ENCODE measurements at regions not wholly inside any gene's neighbourhood (a gene's known extent, or its start where the extent isn't known, plus 50 kb on each side); places are given as distances from the start of the nearest gene placed in this dataset.
"Not testable (repeated sequence)": the region's sequence is repeated elsewhere in the genome, so short reads cannot be mapped to it uniquely, and the experiment has no call there.

DNA sequence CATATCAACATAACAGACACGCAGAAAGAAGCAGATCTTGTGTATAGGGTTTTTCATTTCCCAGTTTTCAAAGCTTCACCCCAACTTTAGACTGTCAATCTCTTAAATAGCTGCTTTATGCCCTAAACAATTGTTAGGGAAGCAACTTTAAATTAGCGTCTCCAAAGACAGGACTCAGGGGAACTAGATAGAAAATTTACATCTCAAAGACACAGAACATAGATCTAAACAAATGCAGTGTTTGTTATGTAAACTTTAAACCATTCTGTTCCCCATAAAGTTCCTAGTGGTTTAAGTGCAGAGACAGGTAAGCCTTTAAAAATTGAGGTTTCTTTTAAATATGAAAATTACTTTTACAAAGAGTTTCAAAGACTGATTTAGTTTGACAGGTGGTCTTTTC is 379.2 kb upstream of the GHITM start:
- no peak for DNase-seq (ENCODE audit: low spot score)

- peak; percentile 32 for DNase-seq (ENCODE audit: low spot score)
These were observed 374.6 kb upstream of the GHITM start for GRCh38 chr10:83764666-83765065.

- no peak for DNase-seq (ENCODE audit: low spot score)
These were observed 373.6 kb upstream of the GHITM start for GRCh38 chr10:83765731-83766130.

GRCh38 chr10:83769281-83769820 is 370.0 kb upstream of the GHITM start:
- no peak for DNase-seq (ENCODE audit: low spot score)

DNA sequence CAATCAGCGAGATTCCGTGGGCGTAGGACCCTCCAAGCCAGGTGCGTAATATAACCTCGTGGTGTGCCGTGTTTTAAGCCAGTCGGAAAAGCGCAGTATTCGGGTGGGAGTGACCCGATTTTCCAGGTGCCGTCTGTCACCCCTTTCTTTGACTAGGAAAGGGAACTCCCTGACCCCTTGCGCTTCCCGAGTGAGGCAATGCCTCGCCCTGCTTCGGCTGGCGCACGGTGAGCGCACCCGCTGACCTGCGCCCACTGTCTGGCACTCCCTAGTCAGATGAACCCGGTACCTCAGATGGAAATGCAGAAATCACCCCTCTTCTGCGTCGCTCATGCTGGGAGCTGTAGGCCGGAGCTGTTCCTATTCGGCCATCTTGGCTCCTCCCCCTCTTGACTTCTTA is 352.6 kb upstream of the GHITM start:
- not testable (repeated sequence) for DNase-seq (ENCODE audit: low spot score)

DNA sequence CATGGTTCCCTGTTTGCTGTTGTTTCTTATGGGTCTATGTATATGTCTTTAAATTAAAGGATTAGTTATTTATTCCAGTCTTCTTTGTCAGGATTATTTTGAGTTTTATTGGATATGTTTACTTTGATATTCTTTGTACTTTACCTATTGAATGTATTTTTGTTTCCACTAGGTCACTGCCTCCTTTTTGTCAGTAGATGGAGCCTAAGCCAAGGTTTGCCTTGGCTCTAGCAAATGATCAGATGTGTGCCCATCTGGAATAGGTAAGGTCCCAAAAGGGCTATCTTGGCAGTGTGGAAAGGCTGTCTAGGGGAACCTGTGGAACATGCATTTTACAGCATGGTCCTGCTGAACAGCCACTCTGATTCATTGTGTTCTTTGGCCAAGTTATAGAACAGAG is 337.3 kb upstream of the GHITM start:
- DNase-seq (ENCODE audit: low spot score), result no peak

DNA sequence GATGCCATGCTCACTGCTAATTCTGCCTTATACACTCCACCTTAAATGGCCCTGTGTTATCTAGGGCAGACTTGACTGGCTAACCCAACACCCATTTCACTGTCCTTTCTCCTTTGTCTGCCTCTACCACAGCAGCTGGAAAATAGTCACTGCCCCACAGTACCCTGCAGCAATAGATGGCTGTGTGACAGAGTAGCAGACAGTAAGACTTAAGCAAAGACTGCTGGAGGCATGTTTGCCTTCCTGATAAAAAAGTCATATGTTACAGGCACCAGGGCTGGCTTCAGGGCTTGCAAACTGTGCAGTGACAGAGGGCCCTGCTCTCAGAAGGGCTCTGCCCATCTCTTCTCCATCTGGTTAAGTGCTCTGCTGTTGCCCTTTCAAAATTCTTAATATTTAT is 332.6 kb upstream of the GHITM start:
- DNase-seq (ENCODE audit: low spot score), result no peak

- DNase-seq (ENCODE audit: low spot score), result no peak
These were observed 330.3 kb upstream of the GHITM start for GRCh38 chr10:83809001-83809400.

DNA sequence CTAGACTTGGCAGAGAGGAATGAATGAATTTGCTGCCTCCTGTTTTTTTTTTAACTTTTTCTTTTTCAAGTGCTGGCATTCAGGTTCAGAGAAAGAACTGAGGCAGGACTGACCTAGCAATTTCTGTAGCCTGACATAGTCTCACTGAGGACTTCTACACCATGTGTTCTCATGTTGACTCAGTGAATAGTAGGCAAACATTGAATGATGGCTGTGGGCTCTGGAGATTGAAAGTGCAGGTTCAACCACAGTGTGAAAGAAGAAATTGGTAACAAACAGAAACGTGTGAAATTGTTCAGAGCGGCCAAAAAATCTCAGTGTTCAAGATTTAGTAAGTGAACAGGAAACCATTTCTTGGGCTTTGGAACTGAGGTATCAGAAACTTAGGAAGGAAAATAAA is 322.4 kb upstream of the GHITM start:
- no peak for DNase-seq (ENCODE audit: low spot score)

DNA sequence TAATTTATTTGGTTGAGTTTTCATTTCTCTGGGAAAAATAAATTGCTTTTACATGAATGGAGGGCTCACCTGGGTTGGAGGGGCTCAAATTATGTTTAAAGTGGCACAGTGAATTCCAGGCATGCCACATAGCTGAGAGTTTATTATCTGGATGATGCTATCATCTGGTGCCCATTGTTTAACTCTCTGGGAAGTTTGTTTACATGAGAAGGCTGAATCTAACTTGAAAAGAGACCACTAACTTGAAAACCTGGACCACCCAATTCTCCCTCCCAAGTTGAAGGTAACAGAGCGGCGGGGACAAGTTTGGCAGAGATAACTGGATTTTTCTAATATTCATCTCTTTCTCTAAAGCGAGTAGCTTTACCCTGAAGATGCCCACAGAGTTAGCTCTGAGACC is 321.5 kb upstream of the GHITM start:
- DNase-seq (ENCODE audit: low spot score), result no peak

DNA sequence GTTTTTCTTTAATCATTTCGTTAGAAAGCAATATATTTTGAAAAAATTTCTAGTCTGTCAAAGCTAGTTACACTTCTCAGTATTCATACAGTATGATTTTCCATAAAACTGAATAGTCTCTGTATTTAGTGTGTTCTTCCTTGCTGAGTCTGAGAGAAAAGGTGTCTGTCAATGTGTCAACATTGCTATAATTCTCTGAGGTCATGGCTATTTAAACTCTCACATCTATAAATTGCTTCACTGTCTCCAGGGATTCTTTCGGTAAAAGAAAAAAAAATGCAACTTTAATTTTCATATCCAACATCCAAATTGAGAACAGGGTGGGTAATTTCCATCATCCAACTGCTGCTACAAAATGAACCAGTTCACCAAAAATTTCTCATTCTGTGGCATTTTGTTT is 319.7 kb upstream of the GHITM start:
- no peak for DNase-seq (ENCODE audit: low spot score)

DNA sequence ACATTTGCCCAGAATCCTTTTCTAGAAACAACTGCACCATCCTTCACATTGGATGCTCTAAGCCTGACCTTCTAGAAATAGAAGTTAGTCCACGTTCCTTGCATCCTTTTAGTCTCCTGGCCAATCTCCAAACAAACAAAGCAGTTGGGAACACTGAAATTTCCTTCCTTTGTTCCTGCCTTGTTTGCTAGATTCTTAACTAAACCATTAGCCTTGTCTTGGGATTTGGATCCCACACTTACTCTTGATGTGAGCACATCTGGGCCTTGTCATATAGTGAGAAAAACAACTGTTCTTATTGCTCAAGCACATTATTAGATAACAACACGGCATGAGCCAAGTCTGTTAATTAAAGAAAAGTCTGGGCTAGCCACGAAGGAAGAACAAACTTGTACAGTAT is 319.3 kb upstream of the GHITM start:
- no peak for DNase-seq (ENCODE audit: low spot score)

GRCh38 chr10:83824099-83824498 is 315.2 kb upstream of the GHITM start:
- no peak for DNase-seq (ENCODE audit: low spot score)

DNA sequence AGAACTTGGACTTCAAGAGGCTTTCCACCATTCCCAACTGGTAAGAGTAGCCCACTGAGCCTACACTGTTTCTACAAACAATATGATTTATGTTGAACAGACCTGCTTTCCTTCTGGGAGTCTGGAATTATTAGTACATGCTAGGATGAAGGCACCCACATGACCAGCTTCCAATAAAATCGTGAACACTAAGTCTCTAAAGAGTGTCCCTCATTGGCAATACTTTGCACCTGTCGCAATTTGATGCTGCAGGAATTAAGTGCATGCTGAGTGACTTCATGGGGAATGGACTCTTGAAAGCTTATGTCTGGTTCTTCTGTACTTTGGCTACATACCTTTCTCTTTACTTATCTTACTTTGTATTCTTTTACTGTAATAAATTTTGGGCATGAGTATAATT is 305.2 kb upstream of the GHITM start:
- no peak for DNase-seq (ENCODE audit: low spot score)

DNA sequence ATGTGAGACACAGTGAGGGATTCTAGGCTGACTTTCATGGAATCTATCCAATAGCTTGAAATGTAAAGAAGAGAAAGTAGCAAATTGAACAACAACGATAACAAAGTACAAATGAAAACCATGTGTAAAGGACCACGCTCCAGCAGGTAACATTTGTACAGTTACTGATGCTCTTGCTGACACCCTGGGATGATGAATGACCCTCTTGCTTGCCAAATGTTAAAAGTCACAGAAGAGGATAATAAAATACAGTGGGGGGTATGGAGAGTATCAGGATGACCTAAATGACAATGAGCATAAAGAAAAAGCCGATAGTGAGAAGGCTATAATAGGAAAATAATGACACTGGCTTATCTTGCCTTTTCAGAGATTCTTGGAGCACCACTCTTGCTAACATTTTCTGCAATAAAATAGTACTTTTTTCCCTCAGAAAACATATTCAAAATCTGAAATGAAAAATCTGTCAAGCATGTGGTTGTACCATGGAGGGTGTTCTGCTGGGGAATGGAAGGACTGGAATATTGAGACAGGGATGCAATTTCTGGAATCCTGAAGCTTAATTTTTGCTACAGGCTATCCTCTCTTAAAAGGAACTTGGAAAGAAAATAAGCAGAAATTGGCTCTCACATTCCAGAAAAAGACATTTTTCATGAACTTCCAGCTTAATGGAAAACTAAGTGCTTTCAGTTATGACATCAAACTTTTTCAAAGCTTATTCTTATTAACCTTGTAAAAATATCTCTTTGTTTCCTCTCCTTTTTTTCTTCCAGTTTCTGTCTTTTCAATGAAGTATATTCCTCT is 303.2 kb upstream of the GHITM start:
- no peak for DNase-seq (ENCODE audit: low spot score)

DNA sequence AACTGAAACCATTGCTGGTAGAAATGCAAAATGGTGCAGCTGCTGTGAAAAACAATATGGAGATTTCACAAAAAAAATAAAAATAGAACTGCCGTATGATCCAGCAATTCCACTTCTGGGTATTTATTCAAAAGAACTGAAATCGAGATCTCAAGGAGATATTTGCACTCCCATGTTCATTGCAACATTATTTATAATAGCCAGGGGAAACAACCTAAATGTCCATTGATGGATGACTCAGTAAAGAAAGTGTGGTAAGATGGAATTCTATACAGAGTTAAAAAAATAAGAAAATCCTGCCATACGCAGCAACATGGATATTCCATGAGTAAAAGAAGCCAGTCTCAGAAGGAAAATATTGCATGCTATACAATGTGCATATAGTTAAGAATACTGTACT is 290.6 kb upstream of the GHITM start:
- no peak for DNase-seq (ENCODE audit: low spot score)

GRCh38 chr10:83849150-83849549 is 290.2 kb upstream of the GHITM start:
- no peak for DNase-seq (ENCODE audit: low spot score)

DNA sequence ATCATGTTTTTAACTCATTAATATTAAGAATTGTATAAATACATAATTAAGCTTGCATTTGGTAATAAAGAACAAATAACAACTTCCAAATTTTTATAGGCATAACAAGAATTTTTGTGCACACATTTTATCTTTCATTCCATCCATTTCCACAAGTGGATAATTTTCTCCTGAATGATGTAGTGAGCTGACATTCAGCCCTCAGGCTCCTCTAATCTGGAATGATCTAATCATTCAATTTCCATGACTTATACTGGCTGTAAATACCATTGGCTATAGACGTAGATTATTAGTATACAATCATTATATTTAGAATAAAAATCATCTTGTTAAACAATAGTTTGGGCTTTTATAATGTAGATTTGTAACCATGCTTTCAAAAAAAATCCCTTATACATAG is 287.2 kb upstream of the GHITM start:
- DNase-seq (ENCODE audit: low spot score), result no peak

DNA sequence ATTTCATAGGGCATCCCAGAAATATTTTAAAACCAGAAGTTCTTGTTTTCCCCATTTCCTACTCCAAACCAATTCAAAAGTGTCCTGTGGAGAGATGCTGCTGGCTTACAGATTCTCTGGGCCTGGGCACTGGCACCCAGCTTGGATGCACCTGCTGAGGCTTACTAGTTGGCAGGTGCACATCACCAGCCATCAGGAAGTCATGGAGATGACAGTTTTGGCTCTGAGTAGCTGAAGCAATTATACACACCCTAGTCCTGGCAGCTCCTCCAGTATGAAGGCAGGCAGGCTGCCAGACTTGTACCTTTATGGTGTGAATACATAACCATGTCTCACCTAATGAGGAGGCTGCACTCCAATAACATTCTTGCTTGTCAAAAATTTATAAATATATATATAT is 276.6 kb upstream of the GHITM start:
- no peak for DNase-seq (ENCODE audit: low spot score)

- no peak for DNase-seq (ENCODE audit: low spot score)
These were observed 275.9 kb upstream of the GHITM start for GRCh38 chr10:83863283-83863966.

- DNase-seq (ENCODE audit: low spot score), result no peak
These were observed 269.4 kb upstream of the GHITM start for GRCh38 chr10:83869898-83870297.

DNA sequence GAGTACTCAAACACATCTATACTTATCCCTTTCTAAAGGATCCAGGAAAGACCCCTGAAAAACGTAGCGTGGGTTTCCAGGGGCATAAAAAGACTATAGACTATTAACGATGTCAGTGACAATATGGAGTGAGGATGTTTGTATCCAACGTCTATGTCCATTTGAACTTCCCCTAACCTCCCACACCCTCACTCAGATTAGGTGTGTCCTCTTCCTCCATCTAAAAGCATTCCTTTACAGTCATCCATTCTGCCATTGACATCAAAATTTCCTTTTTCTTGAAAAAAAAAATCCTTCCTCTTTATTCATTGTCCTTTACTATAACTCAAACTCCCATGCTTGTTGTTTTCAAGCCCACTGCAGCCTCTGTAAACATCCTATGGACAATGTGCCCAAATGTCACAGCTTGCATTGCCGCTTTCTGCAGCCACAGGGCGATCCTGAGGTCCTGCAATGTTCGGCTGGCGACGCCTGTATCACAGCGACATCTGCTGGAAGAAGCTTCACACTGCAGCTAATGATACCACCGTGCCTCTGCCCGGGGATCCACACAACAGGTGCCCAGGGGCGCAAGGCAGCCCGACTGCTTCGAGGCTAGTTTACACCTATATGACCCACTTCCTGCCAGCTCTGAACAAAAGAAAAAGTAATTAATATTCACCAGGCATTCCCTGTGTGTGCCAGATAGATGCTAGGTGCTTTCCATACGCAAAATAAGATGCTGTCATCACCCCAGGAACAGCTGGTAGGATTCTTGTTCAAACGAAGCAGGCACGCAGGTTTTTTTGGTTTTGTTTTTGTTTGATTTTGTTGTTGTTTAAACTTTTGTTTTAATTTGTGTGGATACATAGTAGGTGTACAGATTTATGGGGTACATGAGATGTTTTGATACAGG is 267.9 kb upstream of the GHITM start:
- peak; percentile 68 for DNase-seq (ENCODE audit: low spot score)

Data from RKO (cell line).